AG20443 (cell line): ENCODE measurements at regions not wholly inside any gene's neighbourhood (a gene's known extent, or its start where the extent isn't known, plus 50 kb on each side); places are given as distances from the start of the nearest gene placed in this dataset.

Experiments used
- DNase-seq: peaks from one replicate; pipeline ENCODE4 v3.0.0; 2012; ENCODE audit warnings: low spot score, mixed read lengths

GRCh38 chr10:3514691-3515090 lies 270.3 kb downstream of the KLF6 start:
- no peak for DNase-seq

GRCh38 chr10:3512263-3512662 lies 272.7 kb downstream of the KLF6 start:
- no peak for DNase-seq

DNA sequence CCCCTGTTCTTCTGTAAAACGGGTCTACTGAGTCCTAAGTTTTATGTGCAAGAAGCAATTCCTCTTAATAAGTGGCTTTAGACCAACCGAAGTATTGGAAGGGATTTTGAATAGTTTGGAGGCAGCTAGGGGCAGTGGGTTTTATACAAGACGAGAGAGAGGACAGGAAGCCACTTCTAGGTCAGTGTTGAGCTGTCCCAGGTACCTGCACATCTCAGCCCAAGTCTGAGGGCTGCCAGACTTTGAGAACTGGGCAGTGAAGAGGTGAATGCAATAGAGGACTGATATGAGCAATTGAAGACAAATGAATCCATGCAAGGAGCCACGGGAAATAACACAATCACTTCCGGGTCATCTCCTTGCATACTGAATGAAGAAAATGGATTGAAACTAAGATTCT lies 273.5 kb downstream of the KLF6 start:
- DNase-seq, result no peak

DNA sequence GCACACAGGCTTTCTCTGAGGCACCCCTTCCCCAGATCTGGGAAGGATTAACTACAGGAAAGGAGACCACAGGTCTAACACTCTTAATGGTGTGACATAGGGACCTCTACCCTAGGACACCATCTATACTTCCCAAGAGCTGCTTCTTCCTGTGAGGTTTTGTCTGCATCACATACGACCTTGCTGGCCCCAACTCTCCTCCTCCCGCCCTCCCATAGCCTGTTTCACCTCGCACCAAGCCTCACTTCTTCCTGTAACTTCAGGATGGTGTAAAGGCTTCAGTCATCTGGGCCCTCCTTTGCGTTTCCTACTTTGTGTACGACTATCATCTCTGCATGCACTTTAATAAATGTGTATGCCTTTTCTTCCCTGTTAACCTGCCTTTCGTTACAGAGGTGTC lies 274.3 kb downstream of the KLF6 start:
- DNase-seq, result no peak

- DNase-seq, result no peak
These were observed 275.7 kb downstream of the KLF6 start for GRCh38 chr10:3509355-3509754.

DNA sequence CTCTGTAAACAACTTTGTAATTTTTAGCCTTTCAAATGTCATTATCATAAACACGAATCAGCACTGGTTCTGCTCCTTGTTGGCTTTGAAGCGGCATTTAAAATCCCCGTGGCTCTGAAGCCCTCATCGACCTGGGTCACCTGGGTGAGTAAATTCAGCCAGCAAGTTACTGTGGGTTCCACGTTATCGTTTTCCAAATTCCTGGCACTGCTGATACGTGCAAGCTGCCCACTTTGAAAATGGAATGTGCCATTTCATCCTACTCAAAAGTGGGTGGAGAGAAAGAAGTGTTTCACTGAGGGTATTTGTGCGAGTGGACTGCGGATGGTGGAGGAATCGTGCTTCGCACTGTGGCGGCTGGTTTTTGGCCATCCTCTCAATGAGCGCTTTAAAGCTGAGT lies 281.7 kb downstream of the KLF6 start:
- no peak for DNase-seq

DNA sequence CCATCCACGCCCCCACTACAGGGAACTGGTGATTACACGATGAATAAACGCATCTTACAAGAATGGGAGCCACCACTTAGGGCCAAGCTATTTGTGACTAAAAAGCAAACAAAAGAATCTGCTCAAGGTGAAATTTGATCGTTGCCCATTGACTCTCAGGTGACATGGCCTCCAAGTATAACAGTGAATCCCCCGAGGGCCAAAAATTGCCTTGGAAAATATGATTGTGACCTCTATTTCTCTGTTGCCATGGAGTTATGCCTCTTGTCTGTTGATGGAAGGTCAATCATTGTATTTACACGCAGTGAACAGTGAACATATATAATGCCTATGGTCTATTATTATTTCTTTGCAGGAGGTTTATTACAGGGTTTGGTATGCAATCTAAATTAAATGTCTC lies 282.3 kb downstream of the KLF6 start:
- no peak for DNase-seq

- DNase-seq, result peak; percentile 94
These were observed 284.6 kb downstream of the KLF6 start for GRCh38 chr10:3500408-3500856.

DNA sequence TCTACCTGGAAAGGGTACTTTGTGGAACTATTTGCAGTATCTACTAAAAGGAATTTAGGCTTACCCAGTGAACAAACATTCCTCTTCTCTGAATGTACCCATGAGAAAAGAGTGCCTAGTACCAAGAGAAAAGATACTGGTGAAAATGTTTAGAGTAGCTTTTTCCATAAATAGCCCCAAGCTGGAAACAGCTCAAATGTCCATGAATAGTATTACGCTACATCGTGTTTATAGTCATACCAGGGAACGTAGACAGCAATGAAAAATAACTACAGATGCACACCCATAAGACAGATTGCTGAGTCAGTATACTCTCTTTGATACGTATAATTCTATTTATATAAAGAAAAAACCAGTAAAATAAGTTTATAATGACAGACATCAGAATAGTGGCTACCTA lies 285.9 kb downstream of the KLF6 start:
- DNase-seq, result no peak

GRCh38 chr10:3497581-3497980 lies 287.4 kb downstream of the KLF6 start:
- DNase-seq, result no peak

- DNase-seq, result no peak
These were observed 288.9 kb downstream of the KLF6 start for GRCh38 chr10:3496138-3496537.

- DNase-seq, result no peak
These were observed 289.7 kb downstream of the KLF6 start for GRCh38 chr10:3495281-3495680.

DNA sequence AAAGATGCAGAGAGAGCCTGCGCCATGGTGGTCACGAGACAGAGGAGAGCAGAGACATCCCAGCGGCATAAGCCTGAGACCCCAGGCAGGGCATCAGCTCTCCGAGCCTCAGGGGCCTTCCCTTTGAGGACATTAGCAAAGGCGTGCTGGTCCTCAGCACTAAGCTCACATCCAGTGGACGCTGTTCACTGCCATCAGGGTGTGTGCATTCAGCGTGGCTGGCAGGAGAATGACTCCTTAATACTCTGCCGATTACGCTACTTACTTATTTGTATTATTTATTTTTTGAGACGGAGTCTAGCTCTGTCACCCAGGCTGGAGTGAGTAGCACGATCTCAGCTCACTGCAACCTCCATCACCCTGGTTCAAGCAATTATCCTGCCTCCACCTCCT lies 290.2 kb downstream of the KLF6 start:
- no peak for DNase-seq

- no peak for DNase-seq
These were observed 290.7 kb downstream of the KLF6 start for GRCh38 chr10:3494131-3494837.

GRCh38 chr10:3493621-3494020 lies 291.4 kb downstream of the KLF6 start:
- DNase-seq, result no peak

DNA sequence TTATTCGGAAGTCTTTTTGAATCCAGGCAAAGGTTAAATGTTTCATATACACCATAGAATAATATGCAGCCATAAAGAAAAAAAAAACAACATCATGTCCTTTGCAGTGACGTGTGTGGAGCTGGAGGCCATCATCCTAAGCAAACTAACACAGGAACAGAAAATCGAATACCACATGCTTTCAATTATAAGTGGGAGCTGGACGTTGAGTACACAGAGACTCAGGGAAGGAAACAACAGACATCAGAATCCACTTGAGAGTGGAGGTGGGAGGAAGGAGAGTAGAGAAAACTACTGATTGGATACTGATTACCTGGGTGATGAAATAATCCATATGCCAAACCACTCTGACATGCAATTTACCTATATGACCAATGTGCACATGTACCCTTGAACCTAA lies 293.4 kb downstream of the KLF6 start:
- no peak for DNase-seq

- no peak for DNase-seq
These were observed 297.8 kb downstream of the KLF6 start for GRCh38 chr10:3487228-3487627.

DNA sequence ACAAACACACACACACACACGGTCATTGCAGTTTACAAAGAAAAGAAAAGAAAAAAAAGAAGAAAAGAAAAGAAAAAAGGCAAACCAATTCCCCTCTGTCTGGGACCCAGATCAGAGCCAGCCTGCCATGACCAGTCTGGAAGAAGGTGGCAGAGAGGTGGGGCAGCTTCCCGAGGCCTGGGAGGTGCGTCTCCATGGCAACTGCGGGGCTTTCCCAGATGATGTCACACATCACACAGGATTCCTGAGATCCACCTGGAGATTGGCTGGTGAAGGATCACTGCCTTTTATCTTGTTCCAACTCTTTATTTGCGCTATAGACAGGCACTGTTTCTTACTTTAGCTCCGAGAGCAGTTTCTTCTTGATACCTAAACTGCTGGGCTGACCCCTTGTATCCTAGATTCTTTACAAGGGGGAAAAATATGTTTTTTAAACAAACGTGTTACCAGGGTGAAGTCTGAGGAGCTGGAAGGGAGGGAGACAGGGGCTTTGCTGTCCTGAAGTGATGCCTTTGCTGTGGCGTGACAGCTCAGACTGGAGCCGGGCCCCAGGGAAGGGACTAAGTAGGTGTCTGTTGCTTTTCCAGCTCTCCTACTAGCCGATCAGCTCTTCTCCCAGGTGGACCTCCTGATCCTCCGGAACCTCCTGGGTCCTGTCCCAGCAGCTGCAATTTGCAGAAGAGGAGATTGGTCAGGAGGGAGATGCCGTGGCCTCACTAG lies 298.5 kb downstream of the KLF6 start:
- DNase-seq, result no peak

GRCh38 chr10:3485057-3485686 lies 299.8 kb downstream of the KLF6 start:
- DNase-seq, result no peak

DNA sequence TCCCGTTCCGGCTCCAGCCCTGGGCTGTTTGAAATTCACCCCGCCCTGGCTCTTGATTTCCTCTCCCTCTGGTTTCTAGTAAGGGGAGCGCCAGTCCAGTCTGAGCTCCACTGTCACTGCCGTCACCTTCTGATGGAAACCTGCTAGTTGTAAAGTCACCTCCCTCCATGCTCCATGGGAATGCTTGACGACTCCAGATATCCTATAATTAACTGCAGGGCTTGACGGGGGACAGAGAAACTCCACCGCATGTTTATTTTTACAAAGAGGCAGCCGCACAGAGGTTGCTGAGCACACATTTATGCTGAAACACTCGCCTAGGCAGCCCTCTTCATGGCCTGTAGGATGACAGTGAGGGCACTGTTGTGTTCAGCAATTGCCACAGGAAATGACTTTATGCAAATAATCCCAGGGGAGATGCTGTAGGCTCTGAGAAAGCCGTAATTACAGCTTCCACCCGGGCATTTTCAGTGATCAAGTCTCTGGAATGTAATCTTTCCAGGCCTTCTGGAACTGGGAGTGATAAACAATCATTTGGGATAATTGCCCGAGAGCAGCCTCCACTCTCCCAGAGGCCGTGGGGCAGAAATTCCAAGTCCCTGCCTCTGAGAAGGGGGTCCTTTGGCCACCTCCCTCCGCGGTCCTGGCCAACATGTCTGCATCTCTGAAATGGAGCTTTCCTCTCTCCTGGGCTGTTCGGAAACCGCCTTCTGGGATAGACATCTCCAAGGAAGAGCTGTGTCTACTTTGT lies 300.5 kb downstream of the KLF6 start:
- no peak for DNase-seq

- peak; percentile 85 for DNase-seq
These were observed 302.6 kb downstream of the KLF6 start for GRCh38 chr10:3482200-3482993.

- DNase-seq, result no peak
These were observed 303.5 kb downstream of the KLF6 start for GRCh38 chr10:3481496-3481895.
